ENCODE measurements at regions not wholly inside any gene's neighbourhood (a gene's known extent, or its start where the extent isn't known, plus 50 kb on each side); places are given as distances from the start of the nearest gene placed in this dataset.

DNA sequence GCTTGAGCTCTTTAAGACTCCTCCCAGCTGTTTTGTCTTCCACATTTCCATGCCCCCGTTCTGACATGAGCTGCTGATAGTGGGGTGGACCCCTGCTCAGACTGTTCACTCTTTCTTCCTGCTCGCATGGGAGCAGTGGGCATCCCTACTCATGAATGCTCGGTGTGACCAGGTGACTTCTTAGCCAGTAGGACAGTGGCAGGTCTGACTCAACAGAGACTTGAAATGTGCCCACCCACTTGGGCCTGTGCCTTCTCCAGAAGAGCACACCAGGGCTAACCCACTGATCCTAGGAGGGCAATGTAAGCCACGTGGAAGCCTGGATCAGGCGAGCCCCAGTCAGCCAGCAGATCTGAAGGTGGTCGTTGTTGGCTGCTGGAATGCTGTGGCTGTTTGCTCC is 582.0 kb downstream of the QKI start:
- no peak for TF ChIP-seq TCF12 (IDR thresholded peaks at IDR 0.05; ENCODE audit: low read depth)
- no peak for TF ChIP-seq CREB1 (IDR thresholded peaks at IDR 0.05; ENCODE audit: low read depth)
- TF ChIP-seq, protein P1, sequence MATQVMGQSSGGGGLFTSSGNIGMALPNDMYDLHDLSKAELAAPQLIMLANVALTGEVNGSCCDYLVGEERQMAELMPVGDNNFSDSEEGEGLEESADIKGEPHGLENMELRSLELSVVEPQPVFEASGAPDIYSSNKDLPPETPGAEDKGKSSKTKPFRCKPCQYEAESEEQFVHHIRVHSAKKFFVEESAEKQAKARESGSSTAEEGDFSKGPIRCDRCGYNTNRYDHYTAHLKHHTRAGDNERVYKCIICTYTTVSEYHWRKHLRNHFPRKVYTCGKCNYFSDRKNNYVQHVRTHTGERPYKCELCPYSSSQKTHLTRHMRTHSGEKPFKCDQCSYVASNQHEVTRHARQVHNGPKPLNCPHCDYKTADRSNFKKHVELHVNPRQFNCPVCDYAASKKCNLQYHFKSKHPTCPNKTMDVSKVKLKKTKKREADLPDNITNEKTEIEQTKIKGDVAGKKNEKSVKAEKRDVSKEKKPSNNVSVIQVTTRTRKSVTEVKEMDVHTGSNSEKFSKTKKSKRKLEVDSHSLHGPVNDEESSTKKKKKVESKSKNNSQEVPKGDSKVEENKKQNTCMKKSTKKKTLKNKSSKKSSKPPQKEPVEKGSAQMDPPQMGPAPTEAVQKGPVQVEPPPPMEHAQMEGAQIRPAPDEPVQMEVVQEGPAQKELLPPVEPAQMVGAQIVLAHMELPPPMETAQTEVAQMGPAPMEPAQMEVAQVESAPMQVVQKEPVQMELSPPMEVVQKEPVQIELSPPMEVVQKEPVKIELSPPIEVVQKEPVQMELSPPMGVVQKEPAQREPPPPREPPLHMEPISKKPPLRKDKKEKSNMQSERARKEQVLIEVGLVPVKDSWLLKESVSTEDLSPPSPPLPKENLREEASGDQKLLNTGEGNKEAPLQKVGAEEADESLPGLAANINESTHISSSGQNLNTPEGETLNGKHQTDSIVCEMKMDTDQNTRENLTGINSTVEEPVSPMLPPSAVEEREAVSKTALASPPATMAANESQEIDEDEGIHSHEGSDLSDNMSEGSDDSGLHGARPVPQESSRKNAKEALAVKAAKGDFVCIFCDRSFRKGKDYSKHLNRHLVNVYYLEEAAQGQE (IDR thresholded peaks at IDR 0.05; ENCODE audit: low read depth): no peak
- TF ChIP-seq YY1 (IDR thresholded peaks at IDR 0.05; ENCODE audit: low read depth): no peak
- no peak for TF ChIP-seq ZBTB7A (IDR thresholded peaks at IDR 0.05; ENCODE audit: low read depth)
- TF ChIP-seq NFIC (IDR thresholded peaks at IDR 0.05): no peak
- no peak for TF ChIP-seq FOXM1 (IDR thresholded peaks at IDR 0.05; ENCODE audit: borderline replicate concordance, low read depth)
- TF ChIP-seq RAD21 (IDR thresholded peaks at IDR 0.05; ENCODE audit: low read depth): no peak
- TF ChIP-seq, protein P2, sequence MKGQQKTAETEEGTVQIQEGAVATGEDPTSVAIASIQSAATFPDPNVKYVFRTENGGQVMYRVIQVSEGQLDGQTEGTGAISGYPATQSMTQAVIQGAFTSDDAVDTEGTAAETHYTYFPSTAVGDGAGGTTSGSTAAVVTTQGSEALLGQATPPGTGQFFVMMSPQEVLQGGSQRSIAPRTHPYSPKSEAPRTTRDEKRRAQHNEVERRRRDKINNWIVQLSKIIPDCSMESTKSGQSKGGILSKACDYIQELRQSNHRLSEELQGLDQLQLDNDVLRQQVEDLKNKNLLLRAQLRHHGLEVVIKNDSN (IDR thresholded peaks at IDR 0.05): no peak
- TF ChIP-seq EGR1 (IDR thresholded peaks at IDR 0.05): no peak
- no peak for TF ChIP-seq TEAD4 (IDR thresholded peaks at IDR 0.05)
- no peak for TF ChIP-seq CEBPB (IDR thresholded peaks at IDR 0.05)
- TF ChIP-seq, protein P3, sequence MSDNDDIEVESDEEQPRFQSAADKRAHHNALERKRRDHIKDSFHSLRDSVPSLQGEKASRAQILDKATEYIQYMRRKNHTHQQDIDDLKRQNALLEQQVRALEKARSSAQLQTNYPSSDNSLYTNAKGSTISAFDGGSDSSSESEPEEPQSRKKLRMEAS (IDR thresholded peaks at IDR 0.05): no peak
- TF ChIP-seq EP300 (IDR thresholded peaks at IDR 0.05; ENCODE audit: borderline replicate concordance): no peak

DNA sequence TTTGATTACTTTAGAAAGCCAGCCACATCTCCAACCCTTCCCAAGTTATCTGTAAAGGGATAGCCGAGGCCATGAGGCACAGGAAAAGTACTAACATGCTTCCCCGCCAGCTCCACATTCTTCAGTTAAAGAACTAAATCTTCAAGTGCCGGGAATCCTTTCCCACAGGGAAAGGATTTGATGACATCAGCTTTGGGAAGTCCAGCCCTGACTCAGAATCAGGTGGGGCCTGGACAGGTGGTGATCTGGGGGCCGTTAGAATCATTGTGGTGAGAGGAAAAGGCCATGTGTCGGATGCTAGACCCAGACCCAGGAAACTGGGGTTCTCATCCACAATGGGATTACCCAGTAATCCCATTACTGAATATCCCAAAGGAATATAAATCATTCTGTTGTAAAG is 580.0 kb downstream of the QKI start:
- TF ChIP-seq, protein P2 (IDR thresholded peaks at IDR 0.05): no peak
- TF ChIP-seq, protein P1 (IDR thresholded peaks at IDR 0.05; ENCODE audit: low read depth): no peak
- TF ChIP-seq, protein P3 (IDR thresholded peaks at IDR 0.05): no peak
- TF ChIP-seq RAD21 (IDR thresholded peaks at IDR 0.05; ENCODE audit: low read depth) (no peak), CEBPB (IDR thresholded peaks at IDR 0.05) (no peak), ZBTB7A (IDR thresholded peaks at IDR 0.05; ENCODE audit: low read depth) (no peak), TAF1 (IDR thresholded peaks at IDR 0.05; ENCODE audit: low read depth) (no peak), TCF12 (IDR thresholded peaks at IDR 0.05; ENCODE audit: low read depth) (no peak), FOXM1 (IDR thresholded peaks at IDR 0.05; ENCODE audit: borderline replicate concordance, low read depth) (no peak), NFIC (IDR thresholded peaks at IDR 0.05) (no peak), TEAD4 (IDR thresholded peaks at IDR 0.05) (no peak), EGR1 (IDR thresholded peaks at IDR 0.05) (no peak), EP300 (IDR thresholded peaks at IDR 0.05; ENCODE audit: borderline replicate concordance) (no peak), YY1 (IDR thresholded peaks at IDR 0.05; ENCODE audit: low read depth) (no peak), CREB1 (IDR thresholded peaks at IDR 0.05; ENCODE audit: low read depth) (no peak)

DNA sequence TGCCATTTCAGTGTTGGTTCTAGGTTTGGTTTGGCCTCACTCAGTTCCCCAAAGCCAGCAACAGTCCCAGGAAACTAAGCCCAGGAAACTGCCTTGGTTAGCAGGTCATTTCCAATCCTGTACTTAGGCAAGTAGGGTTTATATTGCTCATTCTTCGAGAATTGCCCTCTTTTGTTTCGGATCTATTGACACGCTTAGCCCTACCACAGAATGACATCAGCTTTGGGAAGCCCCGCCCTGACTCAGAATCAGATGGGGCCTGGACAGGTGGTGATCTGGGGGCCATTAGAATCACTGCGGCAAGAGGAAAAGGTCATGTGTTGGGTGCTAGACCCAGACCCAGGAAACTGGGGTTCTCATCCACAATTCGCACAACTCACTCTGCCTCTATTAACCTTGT is 578.2 kb downstream of the QKI start:
- TF ChIP-seq CEBPB (IDR thresholded peaks at IDR 0.05): no peak
- TF ChIP-seq EP300 (IDR thresholded peaks at IDR 0.05; ENCODE audit: borderline replicate concordance): no peak
- no peak for TF ChIP-seq YY1 (IDR thresholded peaks at IDR 0.05; ENCODE audit: low read depth)
- TF ChIP-seq CREB1 (IDR thresholded peaks at IDR 0.05; ENCODE audit: low read depth): no peak
- TF ChIP-seq TCF12 (IDR thresholded peaks at IDR 0.05; ENCODE audit: low read depth): no peak
- no peak for TF ChIP-seq ZBTB7A (IDR thresholded peaks at IDR 0.05; ENCODE audit: low read depth)
- no peak for TF ChIP-seq TAF1 (IDR thresholded peaks at IDR 0.05; ENCODE audit: low read depth)
- TF ChIP-seq, protein P3 (IDR thresholded peaks at IDR 0.05): no peak

DNA sequence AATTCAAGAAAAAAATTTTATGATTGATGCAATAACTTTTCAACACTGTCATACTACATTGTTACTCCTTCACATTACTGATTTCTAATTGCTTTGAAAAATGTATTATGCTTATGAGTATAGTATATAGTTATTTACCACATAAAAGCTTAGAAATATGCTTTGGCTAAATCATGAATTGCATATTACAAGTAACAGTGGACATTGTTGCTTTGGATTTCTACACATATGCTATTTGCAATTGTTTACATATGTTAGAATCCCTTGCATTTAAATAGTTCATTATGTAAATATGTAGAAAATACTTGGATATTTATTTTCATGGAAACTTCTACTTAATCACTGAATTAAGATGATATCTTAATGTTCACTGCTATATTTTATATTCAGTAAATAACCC is 577.5 kb downstream of the QKI start:
- no peak for TF ChIP-seq RAD21 (IDR thresholded peaks at IDR 0.05; ENCODE audit: low read depth)
- TF ChIP-seq FOXM1 (IDR thresholded peaks at IDR 0.05; ENCODE audit: borderline replicate concordance, low read depth): no peak
- TF ChIP-seq CREB1 (IDR thresholded peaks at IDR 0.05; ENCODE audit: low read depth): no peak
- TF ChIP-seq EP300 (IDR thresholded peaks at IDR 0.05; ENCODE audit: borderline replicate concordance): no peak
- no peak for TF ChIP-seq TEAD4 (IDR thresholded peaks at IDR 0.05)
- no peak for TF ChIP-seq TCF12 (IDR thresholded peaks at IDR 0.05; ENCODE audit: low read depth)
- no peak for TF ChIP-seq EGR1 (IDR thresholded peaks at IDR 0.05)
- TF ChIP-seq, protein P2 (IDR thresholded peaks at IDR 0.05): no peak
- no peak for TF ChIP-seq ZBTB7A (IDR thresholded peaks at IDR 0.05; ENCODE audit: low read depth)
- TF ChIP-seq, protein P3 (IDR thresholded peaks at IDR 0.05): no peak
- no peak for TF ChIP-seq NFIC (IDR thresholded peaks at IDR 0.05)
- no peak for TF ChIP-seq YY1 (IDR thresholded peaks at IDR 0.05; ENCODE audit: low read depth)
- TF ChIP-seq CEBPB (IDR thresholded peaks at IDR 0.05): no peak

DNA sequence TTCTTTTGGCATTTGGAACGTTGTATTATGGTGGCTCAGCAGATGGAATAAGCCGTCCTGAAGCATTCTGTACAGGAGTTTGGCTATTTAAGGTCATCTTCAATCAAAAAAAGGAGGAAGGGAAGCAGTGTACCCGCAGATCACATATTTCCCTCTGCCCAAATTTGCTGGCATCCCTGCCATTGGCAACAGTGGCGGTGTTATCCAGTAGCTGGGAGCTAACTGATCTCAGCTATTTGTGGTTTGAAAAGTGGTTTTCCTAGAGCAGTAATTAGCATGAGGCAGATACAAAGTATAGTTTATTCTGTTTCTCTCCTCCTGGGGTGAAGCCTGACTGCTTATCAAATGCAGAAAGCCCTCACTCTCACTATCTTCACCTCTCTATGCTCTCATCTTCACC is 576.8 kb downstream of the QKI start:
- TF ChIP-seq TAF1 (IDR thresholded peaks at IDR 0.05; ENCODE audit: low read depth) (no peak), EP300 (IDR thresholded peaks at IDR 0.05; ENCODE audit: borderline replicate concordance) (no peak), EGR1 (IDR thresholded peaks at IDR 0.05) (no peak), NFIC (IDR thresholded peaks at IDR 0.05) (no peak), YY1 (IDR thresholded peaks at IDR 0.05; ENCODE audit: low read depth) (no peak), RAD21 (IDR thresholded peaks at IDR 0.05; ENCODE audit: low read depth) (no peak)
- TF ChIP-seq, protein P1 (IDR thresholded peaks at IDR 0.05; ENCODE audit: low read depth): no peak
